HFF-Myc (cell line): ENCODE measurements at regions not wholly inside any gene's neighbourhood (a gene's known extent, or its start where the extent isn't known, plus 50 kb on each side); places are given as distances from the start of the nearest gene placed in this dataset.

ENCODE experiments used
- DNase-seq: peaks from one replicate; pipeline ENCODE4 v3.0.0-alpha.2; 2011; ENCODE audit warnings: low read depth; ENCODE audit errors: extremely low read depth
- H3K4me3 ChIP-seq: replicated peaks from 2 replicates; pipeline ENCODE4 v1.5.1; 2011; ENCODE audit warnings: low read depth, mild to moderate bottlenecking, control low read depth, low read length
- TF ChIP-seq, protein P1 (sequence below): IDR thresholded peaks from 2 replicates; pipeline ENCODE4 v1.5.1; 2012; ENCODE audit warnings: mild to moderate bottlenecking, low read depth, low read length, control low read depth; ENCODE audit errors: missing control alignments

DNA sequence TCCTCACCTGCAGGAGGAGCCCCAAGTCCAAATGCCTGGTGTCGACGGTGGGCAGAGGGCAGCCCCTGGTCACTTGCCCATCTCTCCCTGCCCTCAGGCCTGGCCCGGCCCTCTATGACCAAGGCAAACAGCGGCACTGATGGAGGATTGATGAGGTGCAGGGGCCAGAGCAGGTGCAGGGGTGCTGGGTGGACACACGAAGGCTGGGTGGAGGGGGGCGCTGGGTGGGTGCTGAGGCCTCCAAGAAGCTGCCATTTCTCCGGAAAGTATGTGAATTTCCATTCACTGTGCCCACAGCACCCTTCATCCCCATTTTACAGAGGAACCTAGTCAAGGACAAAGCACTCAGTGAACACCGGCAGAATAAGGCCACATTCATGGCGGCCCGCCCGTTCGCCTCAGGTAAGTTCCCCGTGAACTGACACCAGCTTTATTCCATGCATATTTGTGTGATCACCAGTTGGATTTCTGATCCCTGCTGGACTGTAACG lies 143.8 kb upstream of the PPP1R26 start:
- no peak overlapping the region for H3K4me3 ChIP-seq
- DNase-seq = no peak
- TF ChIP-seq, protein P1, sequence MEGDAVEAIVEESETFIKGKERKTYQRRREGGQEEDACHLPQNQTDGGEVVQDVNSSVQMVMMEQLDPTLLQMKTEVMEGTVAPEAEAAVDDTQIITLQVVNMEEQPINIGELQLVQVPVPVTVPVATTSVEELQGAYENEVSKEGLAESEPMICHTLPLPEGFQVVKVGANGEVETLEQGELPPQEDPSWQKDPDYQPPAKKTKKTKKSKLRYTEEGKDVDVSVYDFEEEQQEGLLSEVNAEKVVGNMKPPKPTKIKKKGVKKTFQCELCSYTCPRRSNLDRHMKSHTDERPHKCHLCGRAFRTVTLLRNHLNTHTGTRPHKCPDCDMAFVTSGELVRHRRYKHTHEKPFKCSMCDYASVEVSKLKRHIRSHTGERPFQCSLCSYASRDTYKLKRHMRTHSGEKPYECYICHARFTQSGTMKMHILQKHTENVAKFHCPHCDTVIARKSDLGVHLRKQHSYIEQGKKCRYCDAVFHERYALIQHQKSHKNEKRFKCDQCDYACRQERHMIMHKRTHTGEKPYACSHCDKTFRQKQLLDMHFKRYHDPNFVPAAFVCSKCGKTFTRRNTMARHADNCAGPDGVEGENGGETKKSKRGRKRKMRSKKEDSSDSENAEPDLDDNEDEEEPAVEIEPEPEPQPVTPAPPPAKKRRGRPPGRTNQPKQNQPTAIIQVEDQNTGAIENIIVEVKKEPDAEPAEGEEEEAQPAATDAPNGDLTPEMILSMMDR = no peak

DNA sequence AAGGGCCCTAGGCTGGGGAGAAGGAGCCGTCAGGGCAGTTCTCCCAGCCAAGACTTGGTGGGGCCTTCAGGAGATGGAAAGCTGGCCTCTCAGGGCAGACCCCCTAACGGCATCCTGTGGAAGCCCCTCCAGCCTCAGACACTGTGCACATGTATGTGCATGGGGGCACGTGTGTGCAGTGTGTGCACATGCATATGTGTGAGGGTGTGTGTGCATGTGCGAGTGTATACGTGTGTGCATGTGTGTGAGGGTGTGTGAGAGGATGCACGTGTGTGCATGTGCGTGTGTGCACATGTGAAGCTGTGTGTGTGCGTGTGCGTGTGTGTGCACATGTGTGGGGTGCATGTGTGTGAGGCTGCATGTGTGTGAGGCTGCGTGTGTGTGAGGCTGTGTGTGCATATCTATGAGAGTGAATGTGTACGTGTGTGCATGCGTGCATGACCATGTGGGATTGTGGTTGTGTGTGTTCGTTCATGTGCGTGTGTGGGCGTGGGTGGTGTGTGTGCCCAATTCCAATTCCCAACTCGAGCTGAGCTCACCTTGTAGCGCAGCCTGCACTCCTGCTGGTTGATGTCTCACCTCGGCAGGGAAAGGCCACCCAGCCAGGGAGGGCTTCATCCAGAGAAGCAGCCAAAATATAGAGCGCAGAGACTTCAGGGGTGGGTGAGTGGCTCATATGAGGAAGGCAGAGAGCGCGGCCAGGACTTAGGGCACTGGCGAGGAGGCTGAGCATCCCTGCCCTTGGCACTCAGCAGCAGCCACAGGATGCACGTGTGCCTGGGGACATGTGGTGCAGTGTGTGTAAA lies 142.7 kb upstream of the PPP1R26 start:
- TF ChIP-seq, protein P1 = no peak
- DNase-seq = no peak

DNA sequence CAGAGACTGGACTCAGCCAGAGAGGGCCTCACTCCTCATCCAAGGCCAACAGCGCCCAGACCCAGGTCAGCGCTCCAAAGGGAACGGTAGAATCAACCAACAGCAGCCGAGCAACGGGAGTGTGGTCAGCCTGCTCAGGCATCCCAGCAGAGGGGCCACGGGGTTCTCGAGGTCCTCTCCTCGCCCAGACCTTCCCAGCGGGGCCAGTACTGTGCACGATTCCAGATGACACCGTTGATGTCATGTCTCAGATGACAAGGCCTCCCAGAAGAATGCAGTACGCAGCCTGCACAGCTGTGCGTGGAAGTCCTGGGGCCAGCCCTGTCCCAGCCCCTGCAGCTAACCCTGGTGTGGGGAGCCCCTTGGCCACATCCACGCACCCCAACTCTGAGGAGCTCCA lies 141.0 kb upstream of the PPP1R26 start:
- TF ChIP-seq, protein P1 = no peak
- no peak for DNase-seq
- no peak overlapping the region for H3K4me3 ChIP-seq

More for the DNA sequence above, 142.7 kb upstream of the PPP1R26 start:
- no peak overlapping the region for H3K4me3 ChIP-seq

DNA sequence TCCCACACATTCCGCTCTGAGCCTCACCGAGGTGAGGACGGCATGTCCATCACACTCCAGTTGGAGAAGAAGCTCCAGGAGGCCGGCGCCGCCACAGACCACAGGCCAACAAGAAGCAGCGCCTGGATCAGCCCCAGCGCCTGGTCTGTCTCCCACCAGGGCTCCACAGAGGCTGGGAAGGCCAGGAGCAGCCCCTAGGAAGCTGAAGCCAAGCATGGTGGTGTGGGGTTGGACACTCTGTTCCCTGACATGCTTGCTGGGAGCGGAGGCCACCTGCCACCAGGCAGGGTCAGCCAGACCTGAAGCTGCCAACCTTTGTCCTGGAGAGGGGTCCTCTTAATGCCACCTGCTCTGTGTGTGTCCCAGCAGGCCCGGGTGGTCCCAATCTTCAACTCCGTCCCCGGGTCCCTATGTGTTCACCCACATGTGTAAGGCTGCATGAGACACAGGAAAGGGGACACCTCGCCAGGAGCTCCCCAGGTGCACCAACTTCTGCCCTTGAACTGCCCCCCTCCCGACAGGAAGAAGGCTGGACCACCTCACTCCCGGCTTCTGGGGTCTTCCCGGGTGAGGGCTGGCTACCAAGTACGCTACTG lies 140.1 kb upstream of the PPP1R26 start:
- H3K4me3 ChIP-seq = no peak overlapping the region
- TF ChIP-seq, protein P1 = no peak
- no peak for DNase-seq

DNA sequence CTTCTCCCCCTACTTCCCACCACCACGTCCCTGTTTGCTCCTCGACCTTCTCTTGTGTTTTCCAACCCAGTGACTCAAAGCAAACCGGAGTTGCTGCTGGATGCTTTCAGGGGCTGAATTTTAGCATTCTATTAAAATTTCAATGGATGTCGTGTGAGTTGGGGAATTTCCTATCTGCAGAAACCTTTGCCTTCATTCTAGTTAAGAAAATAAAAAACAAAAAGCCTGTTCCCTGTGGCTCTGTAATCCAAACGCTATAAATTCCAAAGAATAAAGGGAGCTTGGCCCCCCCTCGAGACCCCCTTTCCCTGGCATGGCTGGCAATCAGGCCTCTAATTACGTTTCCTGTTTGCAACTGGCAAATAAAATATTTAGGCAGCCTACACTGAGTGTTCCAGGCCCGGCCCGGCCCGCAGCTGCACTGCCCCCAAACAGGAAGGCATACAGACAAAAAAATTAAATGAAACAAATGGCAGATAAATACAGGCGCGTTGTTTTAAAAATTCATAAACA lies 139.4 kb upstream of the PPP1R26 start:
- no peak overlapping the region for H3K4me3 ChIP-seq
- DNase-seq = no peak
- TF ChIP-seq, protein P1 = no peak

DNA sequence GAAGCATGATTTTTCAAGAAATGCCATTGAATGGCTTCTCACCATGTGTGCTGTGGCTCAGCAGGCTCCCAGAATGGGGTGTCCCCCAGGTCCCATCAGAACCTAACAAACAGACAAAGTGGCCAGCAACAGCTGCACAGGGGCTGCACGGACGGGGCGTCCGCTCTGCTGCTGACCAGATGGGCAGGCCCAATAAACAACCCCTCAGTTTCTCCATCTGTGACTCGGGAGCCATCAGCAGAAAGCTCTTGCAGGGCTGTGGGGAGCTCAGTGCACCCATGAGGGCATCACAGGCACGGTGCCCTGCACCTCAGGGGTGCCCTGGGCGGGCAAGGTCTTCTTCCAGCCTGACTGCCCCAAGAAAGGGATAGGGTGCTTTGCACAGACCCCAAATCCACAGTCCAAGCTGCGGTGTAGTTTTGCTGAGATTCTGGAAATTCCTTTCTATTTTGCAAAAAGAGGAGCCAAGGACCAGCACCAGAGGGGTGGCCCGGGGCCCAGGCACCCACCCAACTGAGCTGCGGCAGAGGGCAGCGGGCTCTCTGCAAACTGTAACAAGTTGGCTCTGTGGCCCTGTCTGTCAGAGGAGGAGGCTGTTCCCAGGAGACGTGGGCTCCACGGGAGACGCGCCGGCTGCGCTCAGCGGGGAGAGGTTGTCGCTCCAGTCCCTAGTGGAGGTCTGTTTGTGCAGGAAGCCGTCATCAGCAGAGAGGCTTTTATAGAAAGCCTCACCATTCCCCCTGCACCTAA lies 138.7 kb upstream of the PPP1R26 start:
- no peak overlapping the region for H3K4me3 ChIP-seq
- TF ChIP-seq, protein P1 = no peak
- DNase-seq = no peak
